ENCODE measurements at regions not wholly inside any gene's neighbourhood (a gene's known extent, or its start where the extent isn't known, plus 50 kb on each side); places are given as distances from the start of the nearest gene placed in this dataset.

DNA sequence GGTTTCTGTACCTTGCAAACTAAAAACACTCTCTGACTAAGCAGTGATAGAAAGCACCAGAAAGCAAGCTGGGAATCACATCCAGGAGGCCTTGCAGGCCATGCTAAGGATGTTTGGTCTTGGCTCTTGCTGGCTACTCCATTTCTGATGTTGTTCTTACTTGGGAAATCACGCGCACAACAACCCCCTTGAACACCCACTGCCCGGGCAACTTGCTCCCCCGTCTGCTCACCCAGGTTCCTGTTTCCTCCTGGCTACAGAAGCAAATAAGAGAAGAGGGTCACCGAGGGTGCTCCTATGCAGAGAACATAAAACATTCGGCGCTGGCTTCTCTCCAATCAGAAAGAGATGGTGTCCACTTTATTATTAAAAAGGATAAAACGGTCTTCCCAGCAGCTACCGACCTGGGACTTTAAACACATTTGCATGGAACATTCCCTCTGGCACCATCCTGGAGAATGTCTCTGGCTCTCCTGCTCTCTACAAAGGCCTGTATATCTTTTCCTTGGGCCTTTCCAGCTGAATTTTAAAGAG, 271.2 kb upstream of the RPL38 start:
- no peak for DNase-seq (ENCODE audit: low read depth)
- H3K4me3 ChIP-seq (ENCODE audit: low read depth, low read length), result no peak overlapping the region
- TF ChIP-seq, protein P1, sequence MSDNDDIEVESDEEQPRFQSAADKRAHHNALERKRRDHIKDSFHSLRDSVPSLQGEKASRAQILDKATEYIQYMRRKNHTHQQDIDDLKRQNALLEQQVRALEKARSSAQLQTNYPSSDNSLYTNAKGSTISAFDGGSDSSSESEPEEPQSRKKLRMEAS (IDR thresholded peaks at IDR 0.05; ENCODE audit: low read depth, low read length), result no peak
- TF ChIP-seq MYC (IDR thresholded peaks at IDR 0.05; ENCODE audit: low read depth, low read length) (no peak), POLR2A (IDR thresholded peaks at IDR 0.05; ENCODE audit: extremely low read depth, insufficient read length) (no peak)
- TF ChIP-seq, protein P2, sequence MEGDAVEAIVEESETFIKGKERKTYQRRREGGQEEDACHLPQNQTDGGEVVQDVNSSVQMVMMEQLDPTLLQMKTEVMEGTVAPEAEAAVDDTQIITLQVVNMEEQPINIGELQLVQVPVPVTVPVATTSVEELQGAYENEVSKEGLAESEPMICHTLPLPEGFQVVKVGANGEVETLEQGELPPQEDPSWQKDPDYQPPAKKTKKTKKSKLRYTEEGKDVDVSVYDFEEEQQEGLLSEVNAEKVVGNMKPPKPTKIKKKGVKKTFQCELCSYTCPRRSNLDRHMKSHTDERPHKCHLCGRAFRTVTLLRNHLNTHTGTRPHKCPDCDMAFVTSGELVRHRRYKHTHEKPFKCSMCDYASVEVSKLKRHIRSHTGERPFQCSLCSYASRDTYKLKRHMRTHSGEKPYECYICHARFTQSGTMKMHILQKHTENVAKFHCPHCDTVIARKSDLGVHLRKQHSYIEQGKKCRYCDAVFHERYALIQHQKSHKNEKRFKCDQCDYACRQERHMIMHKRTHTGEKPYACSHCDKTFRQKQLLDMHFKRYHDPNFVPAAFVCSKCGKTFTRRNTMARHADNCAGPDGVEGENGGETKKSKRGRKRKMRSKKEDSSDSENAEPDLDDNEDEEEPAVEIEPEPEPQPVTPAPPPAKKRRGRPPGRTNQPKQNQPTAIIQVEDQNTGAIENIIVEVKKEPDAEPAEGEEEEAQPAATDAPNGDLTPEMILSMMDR (IDR thresholded peaks at IDR 0.05; ENCODE audit: low read depth, low read length), result no peak

DNA sequence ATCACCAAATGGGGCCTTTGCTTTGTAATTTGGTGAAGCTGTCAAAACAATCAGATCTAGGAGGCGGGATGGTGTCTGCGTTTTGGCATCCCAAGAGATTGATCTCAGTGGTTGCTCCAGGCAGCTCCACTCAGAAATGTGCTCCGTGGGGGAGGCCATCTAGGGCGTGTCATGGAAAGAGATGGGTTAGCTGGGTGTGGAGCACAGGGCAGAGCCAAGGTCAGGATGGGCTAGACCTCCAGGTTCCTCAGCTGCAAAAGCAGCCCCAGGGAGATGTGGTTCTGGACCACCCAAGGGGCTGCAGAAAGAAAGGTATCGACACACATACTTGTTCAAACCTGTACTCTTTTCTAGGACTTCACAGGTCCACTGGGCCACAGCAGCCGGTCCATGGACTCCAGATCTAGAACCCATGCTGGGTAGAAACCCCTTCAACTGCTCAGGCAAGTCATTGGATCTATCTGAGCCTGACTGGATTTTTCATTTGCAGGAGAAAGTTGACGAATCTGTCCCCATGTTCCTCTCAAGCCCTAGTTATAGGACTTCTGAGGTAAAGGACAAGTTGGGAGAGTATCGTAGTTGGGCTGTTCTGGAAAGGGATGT, 270.2 kb upstream of the RPL38 start:
- no peak overlapping the region for H3K4me3 ChIP-seq (ENCODE audit: low read depth, low read length)
- DNase-seq (ENCODE audit: low read depth), result no peak
- TF ChIP-seq POLR2A (IDR thresholded peaks at IDR 0.05; ENCODE audit: extremely low read depth, insufficient read length) (no peak), MYC (IDR thresholded peaks at IDR 0.05; ENCODE audit: low read depth, low read length) (no peak)
- TF ChIP-seq, protein P2 (IDR thresholded peaks at IDR 0.05; ENCODE audit: low read depth, low read length), result no peak
- TF ChIP-seq, protein P1 (IDR thresholded peaks at IDR 0.05; ENCODE audit: low read depth, low read length), result no peak

DNA sequence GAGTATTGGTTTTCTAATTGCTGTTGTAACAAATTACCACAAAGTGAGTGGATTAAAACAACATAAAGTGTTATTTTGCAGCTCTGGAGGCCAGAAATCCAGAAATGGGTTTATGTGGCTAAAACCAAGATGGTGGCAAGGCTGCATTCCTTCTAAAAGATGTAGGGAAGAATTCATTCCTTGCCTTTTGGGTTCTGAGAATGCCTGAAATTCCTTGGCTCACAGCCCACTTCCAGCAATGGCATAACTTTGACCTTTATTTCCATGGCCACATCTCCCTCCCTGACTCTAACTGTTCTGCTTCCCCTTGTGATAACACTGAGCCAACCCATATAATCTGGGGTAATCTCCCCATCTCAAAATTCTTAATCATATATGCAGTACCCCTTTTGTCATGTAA, 269.6 kb upstream of the RPL38 start:
- no peak for DNase-seq (ENCODE audit: low read depth)
- H3K4me3 ChIP-seq (ENCODE audit: low read depth, low read length), result no peak overlapping the region
- TF ChIP-seq MYC (IDR thresholded peaks at IDR 0.05; ENCODE audit: low read depth, low read length), result no peak
- TF ChIP-seq, protein P1 (IDR thresholded peaks at IDR 0.05; ENCODE audit: low read depth, low read length), result no peak
- TF ChIP-seq, protein P2 (IDR thresholded peaks at IDR 0.05; ENCODE audit: low read depth, low read length), result no peak
- TF ChIP-seq POLR2A (IDR thresholded peaks at IDR 0.05; ENCODE audit: extremely low read depth, insufficient read length), result no peak

DNA sequence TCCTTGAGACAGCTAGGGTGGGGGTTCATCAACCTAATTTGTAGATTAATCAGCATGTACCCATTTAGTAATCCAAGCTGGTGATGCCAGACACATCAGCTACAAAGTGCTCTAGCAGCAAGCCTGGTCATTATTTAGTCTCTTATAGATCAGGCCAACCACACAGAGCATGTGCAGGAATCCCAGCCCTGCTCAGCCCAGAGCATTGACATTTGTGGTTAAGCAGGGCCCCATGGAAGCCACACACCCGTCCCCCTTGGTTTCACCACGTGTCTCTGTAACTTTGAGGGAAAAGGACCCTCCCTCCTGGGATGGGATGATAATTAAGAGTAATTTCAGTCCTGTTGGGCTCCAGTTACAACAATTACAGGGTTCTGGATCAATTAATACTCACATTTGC, 268.8 kb upstream of the RPL38 start:
- H3K4me3 ChIP-seq (ENCODE audit: low read depth, low read length), result no peak overlapping the region
- no peak for DNase-seq (ENCODE audit: low read depth)
- TF ChIP-seq, protein P1 (IDR thresholded peaks at IDR 0.05; ENCODE audit: low read depth, low read length), result no peak
- TF ChIP-seq POLR2A (IDR thresholded peaks at IDR 0.05; ENCODE audit: extremely low read depth, insufficient read length) (no peak), MYC (IDR thresholded peaks at IDR 0.05; ENCODE audit: low read depth, low read length) (no peak)
- TF ChIP-seq, protein P2 (IDR thresholded peaks at IDR 0.05; ENCODE audit: low read depth, low read length), result no peak

DNA sequence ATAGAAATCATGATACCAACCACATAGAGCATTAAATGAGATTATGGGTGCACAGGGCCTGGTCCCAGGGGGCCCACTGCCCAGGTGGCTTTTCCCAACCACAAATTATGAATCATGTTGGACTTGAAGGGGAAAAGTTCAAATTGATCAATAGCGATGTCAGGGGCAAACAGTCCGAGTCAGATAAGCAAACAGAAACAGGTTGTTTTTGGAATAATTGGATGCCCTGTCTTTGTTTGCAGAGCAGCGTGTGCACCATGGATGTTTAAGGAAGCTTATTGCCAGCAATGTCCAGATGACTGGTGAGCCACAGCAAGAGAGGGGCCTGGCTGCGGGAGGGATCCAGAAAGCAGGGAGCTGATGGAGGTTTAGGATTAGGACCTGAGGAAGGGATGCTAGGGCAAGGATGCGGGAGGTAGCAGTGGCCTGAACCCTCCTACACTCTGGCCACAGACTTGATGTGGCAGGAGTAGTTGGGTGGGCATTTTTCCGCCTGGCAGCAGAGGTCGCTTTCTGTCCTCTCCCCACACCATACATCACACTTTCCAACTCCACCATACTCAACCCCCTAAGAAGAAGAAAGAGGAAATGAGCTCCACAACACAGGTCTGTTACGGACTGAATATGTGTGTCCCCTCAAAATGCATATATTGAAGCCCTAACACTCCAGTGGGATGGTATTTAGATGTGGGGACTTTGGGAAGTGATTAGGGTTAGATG, 266.4 kb upstream of the RPL38 start:
- H3K4me3 ChIP-seq (ENCODE audit: low read depth, low read length), result no peak overlapping the region
- peak; percentile 65 for DNase-seq (ENCODE audit: low read depth)
- no peak for TF ChIP-seq POLR2A (IDR thresholded peaks at IDR 0.05; ENCODE audit: extremely low read depth, insufficient read length)
- TF ChIP-seq, protein P2 (IDR thresholded peaks at IDR 0.05; ENCODE audit: low read depth, low read length), result peak; percentile 25
- TF ChIP-seq MYC (IDR thresholded peaks at IDR 0.05; ENCODE audit: low read depth, low read length), result no peak
